K562 (cell line): ENCODE measurements at regions not wholly inside any gene's neighbourhood (a gene's known extent, or its start where the extent isn't known, plus 50 kb on each side); places are given as distances from the start of the nearest gene placed in this dataset.

Source experiments
- C11orf30 ChIP-seq: fragments of 450-650 bp; IDR thresholded peaks from 2 replicates; pipeline ENCODE4 v1.6.1; 2016; ENCODE audit warnings: low read depth, mild to moderate bottlenecking
- CBFB ChIP-seq: sonication (generic); formaldehyde crosslinking; IDR thresholded peaks from 2 replicates; pipeline ENCODE4 v1.4.0; 2020; ENCODE audit warnings: mild to moderate bottlenecking, missing genetic modification reagents
- FIP1L1 ChIP-seq: fragments of 200-400 bp; formaldehyde crosslinking; IDR thresholded peaks from 2 replicates; pipeline ENCODE4 v1.6.1; 2018; ENCODE audit warnings: mild to moderate bottlenecking, low read depth, low read length; ENCODE audit not compliant: poor library complexity, severe bottlenecking
- FOXA1 ChIP-seq: fragments of 450-650 bp; IDR thresholded peaks from 2 replicates; pipeline ENCODE4 v1.6.1; 2016; ENCODE audit warnings: mild to moderate bottlenecking, borderline replicate concordance
- HLTF ChIP-seq: fragments of 450-650 bp; IDR thresholded peaks from 2 replicates; pipeline ENCODE4 v1.6.1; 2016
- NRF1 ChIP-seq, 2 experiments: fragments of 450-650 bp; IDR thresholded peaks in 1 of 2; conservative IDR thresholded peaks in 1 of 2; 2 replicates each; pipeline ENCODE4 v1.6.1; 2014; ENCODE audit warnings: mild to moderate bottlenecking in 2 of 2
- PATZ1 ChIP-seq: fragments of 250-450 bp; sonication (Bioruptor Pico); IDR thresholded peaks from 2 replicates; pipeline ENCODE4 v1.5.0; 2020; ENCODE audit warnings: mild to moderate bottlenecking, borderline replicate concordance
- POLR2A ChIP-seq: fragments of 450-650 bp; conservative IDR thresholded peaks from 2 replicates; pipeline ENCODE4 v1.6.1; 2016
- SRSF7 ChIP-seq: fragments of 200-400 bp; formaldehyde crosslinking; optimal IDR thresholded peaks from 2 replicates; pipeline ENCODE3; 2017; ENCODE audit warnings: mild to moderate bottlenecking, low read depth, low read length
- ZBED1 ChIP-seq: IDR thresholded peaks from 2 replicates; pipeline ENCODE4 v1.6.1; 2014
- ZNF449 ChIP-seq: fragments of 250-450 bp; sonication (Bioruptor Pico); IDR thresholded peaks from 2 replicates; pipeline ENCODE4 v1.8.0; 2022; ENCODE audit warnings: moderate library complexity, mild to moderate bottlenecking, inconsistent platforms
- TF ChIP-seq, protein P1 (sequence below), 2 experiments: fragments of 450-650 bp; formaldehyde crosslinking in 1 of 2; IDR thresholded peaks; 2 replicates each; pipeline versions ENCODE4 v1.4.0 to v1.6.1; 2014 to 2020; ENCODE audit warnings: mild to moderate bottlenecking in 2 of 2, borderline replicate concordance in 1 of 2, low read depth in 1 of 2
- TF ChIP-seq, protein P2 (sequence below): IDR thresholded peaks from 3 replicates; pipeline ENCODE4 v1.6.1; 2011; ENCODE audit warnings: borderline replicate concordance, mild to moderate bottlenecking; ENCODE audit not compliant: insufficient read length, insufficient read depth
- TF ChIP-seq, protein P3 (sequence below): fragments of 250-450 bp; sonication (Bioruptor Pico); IDR thresholded peaks from 2 replicates; pipeline ENCODE4 v1.5.1; 2021; ENCODE audit warnings: mild to moderate bottlenecking

- TF ChIP-seq PATZ1 (CRISPR knock-in tag) (no peak), POLR2A (no peak), FOXA1 (no peak), ZBED1 (no peak), SRSF7 (no peak), C11orf30 (no peak), FIP1L1 (no peak), NRF1 (conservative IDR thresholded peaks at IDR 0.05 in 1 of 2, IDR thresholded peaks at IDR 0.05 in 1 of 2) (no peak), HLTF (no peak), CBFB (no peak), ZNF449 (CRISPR knock-in tag) (no peak)
- TF ChIP-seq, protein P1, sequence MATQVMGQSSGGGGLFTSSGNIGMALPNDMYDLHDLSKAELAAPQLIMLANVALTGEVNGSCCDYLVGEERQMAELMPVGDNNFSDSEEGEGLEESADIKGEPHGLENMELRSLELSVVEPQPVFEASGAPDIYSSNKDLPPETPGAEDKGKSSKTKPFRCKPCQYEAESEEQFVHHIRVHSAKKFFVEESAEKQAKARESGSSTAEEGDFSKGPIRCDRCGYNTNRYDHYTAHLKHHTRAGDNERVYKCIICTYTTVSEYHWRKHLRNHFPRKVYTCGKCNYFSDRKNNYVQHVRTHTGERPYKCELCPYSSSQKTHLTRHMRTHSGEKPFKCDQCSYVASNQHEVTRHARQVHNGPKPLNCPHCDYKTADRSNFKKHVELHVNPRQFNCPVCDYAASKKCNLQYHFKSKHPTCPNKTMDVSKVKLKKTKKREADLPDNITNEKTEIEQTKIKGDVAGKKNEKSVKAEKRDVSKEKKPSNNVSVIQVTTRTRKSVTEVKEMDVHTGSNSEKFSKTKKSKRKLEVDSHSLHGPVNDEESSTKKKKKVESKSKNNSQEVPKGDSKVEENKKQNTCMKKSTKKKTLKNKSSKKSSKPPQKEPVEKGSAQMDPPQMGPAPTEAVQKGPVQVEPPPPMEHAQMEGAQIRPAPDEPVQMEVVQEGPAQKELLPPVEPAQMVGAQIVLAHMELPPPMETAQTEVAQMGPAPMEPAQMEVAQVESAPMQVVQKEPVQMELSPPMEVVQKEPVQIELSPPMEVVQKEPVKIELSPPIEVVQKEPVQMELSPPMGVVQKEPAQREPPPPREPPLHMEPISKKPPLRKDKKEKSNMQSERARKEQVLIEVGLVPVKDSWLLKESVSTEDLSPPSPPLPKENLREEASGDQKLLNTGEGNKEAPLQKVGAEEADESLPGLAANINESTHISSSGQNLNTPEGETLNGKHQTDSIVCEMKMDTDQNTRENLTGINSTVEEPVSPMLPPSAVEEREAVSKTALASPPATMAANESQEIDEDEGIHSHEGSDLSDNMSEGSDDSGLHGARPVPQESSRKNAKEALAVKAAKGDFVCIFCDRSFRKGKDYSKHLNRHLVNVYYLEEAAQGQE (IDR thresholded peaks at IDR 0.05; ENCODE audit: borderline replicate concordance), result no peak
- TF ChIP-seq, protein P1 (CRISPR knock-in tag; IDR thresholded peaks at IDR 0.05; ENCODE audit: low read depth), result no peak
- TF ChIP-seq, protein P2, sequence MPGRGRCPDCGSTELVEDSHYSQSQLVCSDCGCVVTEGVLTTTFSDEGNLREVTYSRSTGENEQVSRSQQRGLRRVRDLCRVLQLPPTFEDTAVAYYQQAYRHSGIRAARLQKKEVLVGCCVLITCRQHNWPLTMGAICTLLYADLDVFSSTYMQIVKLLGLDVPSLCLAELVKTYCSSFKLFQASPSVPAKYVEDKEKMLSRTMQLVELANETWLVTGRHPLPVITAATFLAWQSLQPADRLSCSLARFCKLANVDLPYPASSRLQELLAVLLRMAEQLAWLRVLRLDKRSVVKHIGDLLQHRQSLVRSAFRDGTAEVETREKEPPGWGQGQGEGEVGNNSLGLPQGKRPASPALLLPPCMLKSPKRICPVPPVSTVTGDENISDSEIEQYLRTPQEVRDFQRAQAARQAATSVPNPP, result no peak
- TF ChIP-seq, protein P3, sequence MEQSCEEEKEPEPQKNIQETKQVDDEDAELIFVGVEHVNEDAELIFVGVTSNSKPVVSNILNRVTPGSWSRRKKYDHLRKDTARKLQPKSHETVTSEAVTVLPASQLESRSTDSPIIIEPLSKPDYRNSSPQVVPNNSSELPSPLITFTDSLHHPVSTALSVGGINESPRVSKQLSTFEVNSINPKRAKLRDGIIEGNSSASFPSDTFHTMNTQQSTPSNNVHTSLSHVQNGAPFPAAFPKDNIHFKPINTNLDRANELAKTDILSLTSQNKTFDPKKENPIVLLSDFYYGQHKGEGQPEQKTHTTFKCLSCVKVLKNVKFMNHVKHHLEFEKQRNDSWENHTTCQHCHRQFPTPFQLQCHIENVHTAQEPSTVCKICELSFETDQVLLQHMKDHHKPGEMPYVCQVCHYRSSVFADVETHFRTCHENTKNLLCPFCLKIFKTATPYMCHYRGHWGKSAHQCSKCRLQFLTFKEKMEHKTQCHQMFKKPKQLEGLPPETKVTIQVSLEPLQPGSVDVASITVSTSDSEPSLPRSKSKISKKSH (CRISPR knock-in tag), result no peak
Measured at GRCh38 chr4:152187693-152188092, 348.2 kb downstream of the FBXW7 start.
